ENCODE measurements at regions not wholly inside any gene's neighbourhood (a gene's known extent, or its start where the extent isn't known, plus 50 kb on each side); places are given as distances from the start of the nearest gene placed in this dataset.
"Not testable (repeated sequence)": the region's sequence is repeated elsewhere in the genome, so short reads cannot be mapped to it uniquely, and the experiment has no call there.

DNA sequence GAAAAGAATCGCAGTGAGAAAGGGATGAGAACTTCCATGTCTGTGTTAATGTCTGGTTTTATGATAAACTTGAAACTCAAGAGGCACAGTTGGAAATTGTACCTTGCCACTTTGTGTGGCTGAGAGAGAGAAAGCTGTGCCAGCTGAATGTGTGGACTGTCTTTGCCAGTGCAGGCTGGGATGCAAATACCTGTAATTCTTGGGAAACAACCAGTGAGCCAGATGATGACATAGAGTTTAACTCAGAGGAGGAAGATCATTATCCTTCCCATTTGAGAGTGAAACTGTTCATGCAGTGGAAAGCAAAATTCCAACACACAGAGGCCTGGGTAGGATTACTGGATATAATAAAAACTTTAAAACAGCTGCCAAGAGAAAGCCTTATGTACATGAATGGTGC lies 141.5 kb upstream of the NPAP1 start:
- TF ChIP-seq, protein P1, sequence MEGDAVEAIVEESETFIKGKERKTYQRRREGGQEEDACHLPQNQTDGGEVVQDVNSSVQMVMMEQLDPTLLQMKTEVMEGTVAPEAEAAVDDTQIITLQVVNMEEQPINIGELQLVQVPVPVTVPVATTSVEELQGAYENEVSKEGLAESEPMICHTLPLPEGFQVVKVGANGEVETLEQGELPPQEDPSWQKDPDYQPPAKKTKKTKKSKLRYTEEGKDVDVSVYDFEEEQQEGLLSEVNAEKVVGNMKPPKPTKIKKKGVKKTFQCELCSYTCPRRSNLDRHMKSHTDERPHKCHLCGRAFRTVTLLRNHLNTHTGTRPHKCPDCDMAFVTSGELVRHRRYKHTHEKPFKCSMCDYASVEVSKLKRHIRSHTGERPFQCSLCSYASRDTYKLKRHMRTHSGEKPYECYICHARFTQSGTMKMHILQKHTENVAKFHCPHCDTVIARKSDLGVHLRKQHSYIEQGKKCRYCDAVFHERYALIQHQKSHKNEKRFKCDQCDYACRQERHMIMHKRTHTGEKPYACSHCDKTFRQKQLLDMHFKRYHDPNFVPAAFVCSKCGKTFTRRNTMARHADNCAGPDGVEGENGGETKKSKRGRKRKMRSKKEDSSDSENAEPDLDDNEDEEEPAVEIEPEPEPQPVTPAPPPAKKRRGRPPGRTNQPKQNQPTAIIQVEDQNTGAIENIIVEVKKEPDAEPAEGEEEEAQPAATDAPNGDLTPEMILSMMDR (IDR thresholded peaks at IDR 0.05), result not testable (repeated sequence)
- not testable (repeated sequence) for TF ChIP-seq POLR2A (IDR thresholded peaks at IDR 0.05)

Measured in right lobe of liver (tissue), 4 donors.